NT2/D1 (cell line): ENCODE measurements at regions not wholly inside any gene's neighbourhood (a gene's known extent, or its start where the extent isn't known, plus 50 kb on each side); places are given as distances from the start of the nearest gene placed in this dataset.

ENCODE experiments used
- SUZ12 ChIP-seq: IDR thresholded peaks from 2 replicates; pipeline ENCODE4 v1.6.1; 2011; ENCODE audit not compliant: insufficient read length, insufficient read depth; ENCODE audit errors: extremely low read depth
- YY1 ChIP-seq: IDR thresholded peaks from 2 replicates; pipeline ENCODE4 v1.6.1; 2011; ENCODE audit not compliant: insufficient read length, insufficient read depth
- ZNF274 ChIP-seq: IDR thresholded peaks from 2 replicates; pipeline ENCODE4 v1.6.1; 2011; ENCODE audit warnings: mild to moderate bottlenecking, low read depth, low read length

- TF ChIP-seq YY1, result no peak
- no peak for TF ChIP-seq ZNF274
- TF ChIP-seq SUZ12, result no peak
These were observed 145.1 kb downstream of the NFKBIZ start for GRCh38 chr3:101994386-101994785.
